Mesenteric fat pad (tissue), 1 donor: ENCODE measurements at regions not wholly inside any gene's neighbourhood (a gene's known extent, or its start where the extent isn't known, plus 50 kb on each side); places are given as distances from the start of the nearest gene placed in this dataset.
A peak's percentile ranks its signal among the peaks of the same experiment; 100 is the strongest.

ENCODE experiments used
- DNase-seq: peaks from one replicate; pipeline ENCODE4 v3.0.0-alpha.2; 2020; ENCODE audit warnings: low spot score
- donor health status: DM: yes; HTN: yes; CAD: no.

DNA sequence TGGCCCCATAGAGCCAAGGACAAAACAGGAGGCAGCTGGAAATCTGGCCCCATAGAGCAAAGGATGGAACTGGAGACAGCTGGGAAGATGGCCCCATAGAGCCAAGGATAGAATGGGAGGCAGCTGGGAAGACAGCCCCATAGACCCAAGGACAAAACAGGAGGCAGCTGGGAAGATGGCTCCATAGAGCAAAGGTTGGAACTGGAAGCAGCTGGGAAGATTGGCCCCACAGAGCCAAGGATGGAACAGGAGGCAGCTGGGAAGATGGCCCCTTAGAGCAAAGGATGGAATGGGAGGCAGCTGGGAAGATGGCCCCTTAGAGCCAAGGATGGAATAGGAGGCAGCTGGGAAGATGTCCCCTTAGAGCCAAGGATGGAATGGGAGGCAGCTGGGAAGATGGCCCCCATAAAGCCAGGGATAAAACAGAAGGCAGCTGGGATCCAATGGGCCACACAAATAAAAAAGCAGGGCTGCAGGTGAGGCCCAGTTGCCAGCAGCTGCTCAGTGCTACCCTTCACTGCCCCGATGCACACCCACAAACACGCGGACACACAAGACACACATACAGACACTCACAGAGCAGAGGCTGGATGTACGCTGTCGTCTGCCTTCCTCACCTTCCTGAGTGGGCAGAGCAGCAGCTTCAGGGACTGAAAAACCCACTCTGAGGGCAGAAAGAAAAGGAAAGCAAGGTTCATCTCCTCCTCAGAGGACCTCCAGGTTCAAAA, 505.4 kb upstream of the MYT1L start:
- peak; percentile 64 for DNase-seq

DNA sequence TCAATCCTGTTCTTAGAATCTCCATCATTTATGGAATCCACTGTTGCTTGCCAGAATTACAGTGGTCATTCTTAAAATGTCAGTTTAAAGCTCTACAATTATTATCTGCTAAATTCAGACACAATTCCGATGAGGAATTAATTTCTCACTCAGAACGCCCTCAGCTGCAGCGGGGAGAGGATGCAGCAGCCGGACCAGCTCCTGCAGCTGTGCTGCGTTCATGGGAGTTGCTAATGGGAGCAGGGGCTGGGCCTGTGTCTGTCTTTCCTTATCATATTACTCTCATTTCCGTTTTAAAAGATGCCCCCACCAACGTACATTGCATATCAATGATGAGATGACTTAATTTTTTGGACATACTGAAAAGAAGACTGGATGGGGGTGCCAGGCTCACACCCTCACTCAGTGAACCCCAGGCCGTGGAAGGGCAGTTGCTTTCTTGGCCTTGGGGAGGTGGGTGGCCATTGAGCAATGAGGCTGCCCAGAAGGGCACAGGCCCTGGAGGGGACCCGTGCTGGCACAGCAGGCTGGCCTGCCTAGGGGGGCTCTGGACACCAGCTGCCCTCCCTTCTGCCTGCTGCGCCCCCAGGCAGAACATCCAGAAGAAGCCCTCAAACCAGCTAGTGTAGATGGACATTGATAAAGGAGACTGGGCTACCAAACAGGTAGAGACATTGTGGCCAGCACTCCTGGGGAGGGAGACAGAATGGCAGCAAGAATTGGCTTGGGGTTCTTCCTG, 503.6 kb upstream of the MYT1L start:
- peak; percentile 64 for DNase-seq

DNA sequence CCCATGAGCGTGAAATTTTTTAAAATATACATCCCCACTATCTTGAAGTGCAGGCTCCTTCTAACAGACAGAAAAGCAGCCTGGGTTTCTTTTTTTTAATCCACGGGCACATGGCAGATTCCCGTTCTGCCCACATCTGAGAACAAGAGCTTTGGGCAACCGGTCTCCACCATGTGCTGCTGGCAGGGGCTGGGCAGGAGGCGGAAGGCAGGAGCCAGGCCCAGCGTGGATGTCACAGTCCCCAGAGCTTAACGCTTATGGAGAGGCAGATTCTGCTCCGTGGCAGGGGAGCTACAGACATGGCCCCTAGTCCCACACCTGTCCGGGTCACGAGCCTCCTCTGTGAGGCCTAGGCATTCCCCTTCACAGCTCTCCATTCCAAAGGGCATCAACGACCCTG, 503.0 kb upstream of the MYT1L start:
- DNase-seq = peak; percentile 43

DNA sequence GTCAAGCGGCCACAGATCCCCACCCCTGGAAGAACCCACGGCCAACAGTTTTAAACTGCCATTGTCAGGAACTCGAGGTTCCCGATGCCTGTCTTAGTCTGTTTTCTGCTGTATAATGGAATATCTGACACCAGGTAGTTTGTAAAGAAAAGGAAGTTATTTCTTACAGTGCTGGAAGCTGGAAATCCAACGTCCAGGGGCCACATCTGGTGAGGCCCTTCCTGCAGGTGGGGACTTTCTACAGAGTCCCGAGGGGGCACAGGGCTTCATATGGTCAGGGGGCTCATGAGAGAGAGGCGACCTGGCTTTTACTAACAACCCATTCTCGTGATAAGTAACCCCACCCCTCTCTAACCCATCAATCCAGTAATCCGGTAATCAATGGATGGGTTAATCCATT, 501.6 kb upstream of the MYT1L start:
- peak; percentile 59 for DNase-seq

DNA sequence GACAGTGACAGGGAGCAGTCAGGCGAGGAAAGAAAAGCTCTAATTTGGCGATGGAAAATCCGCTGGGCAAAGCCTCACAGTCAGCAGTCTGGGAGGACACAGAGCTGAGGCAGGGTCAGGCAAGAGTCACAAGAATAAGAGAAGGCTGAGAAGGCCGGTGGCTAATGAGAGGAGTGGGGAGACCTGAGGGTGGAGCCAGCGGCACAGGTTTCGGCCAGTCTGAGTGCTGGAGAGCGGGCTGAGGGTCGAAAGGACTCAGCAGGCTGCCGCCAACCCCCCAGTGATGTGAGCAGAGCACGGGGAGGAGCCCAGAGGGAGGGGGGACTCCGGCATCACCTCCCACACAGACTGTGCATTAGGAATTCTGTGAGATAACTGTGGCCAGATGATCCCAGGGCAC, 500.6 kb upstream of the MYT1L start:
- peak; percentile 80 for DNase-seq

DNA sequence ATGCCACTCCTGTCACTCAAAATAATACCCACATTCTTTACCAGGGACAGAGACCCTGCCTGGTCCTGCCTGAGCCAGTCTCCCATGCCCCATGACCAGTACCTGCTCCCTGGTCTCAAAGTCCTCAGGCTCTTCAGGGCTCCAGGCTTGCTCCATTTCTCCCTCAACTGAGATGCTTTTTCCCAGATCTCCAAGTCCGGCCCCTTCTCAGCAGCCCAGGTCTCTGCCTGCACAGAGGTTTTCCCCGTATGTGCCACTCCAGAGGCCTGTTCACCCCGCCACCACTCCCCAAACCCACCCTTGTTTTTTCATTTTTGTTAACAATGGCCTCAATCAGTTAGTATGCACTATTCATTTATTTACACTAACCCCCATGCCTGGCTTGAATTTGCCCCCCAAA, 499.5 kb upstream of the MYT1L start:
- no peak for DNase-seq

DNA sequence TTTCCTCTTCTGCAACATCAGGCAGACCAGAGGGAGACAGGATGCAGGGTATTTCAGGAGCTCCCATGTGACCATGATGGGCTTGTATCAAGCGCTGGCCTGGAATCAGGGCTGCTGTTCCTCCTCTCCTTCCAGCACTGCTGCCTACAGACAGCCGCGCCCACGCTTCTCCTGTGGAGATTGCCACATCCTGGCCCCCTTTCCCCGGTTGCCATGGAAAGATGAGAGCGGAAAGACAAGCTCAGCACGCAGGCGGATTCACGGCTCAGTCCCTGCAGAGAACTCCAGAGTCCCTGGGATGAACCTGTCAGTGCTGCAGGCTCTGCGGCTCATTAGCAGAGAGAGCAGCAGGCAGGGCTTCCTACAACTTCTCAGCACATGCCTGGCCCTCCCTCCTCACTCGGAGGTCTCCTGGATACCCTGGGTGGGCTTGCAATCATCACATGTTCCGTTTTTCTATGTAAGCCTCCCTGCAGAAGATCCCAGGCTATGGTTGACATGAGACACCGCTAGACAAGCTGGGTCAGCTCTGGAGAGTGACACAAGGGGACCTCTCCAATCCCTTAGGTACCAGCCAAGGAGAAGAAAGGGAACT, 497.8 kb upstream of the MYT1L start:
- DNase-seq = peak; percentile 87

DNA sequence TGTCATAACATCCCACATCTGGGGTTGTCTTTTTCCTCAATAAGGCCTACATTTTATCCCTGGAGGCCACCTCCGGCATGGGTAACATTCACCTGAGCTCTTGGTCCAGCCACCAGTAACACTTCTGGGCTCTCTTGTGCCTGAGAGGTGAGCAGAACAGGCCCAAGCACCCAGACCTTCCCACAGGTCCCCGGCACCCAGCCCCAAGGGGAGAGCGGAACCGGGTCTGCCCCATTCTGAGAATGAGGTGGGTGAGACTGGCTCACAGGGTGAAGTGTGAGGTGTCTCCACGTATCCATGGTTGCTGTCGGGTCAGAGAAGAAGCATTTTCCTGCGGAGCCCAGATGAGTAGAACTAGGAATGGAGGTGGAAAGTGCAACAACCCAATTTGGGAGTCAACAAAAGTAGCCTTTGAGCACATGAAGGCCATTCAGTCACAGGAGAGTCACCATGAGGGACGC, 496.7 kb upstream of the MYT1L start:
- DNase-seq = peak; percentile 65

DNA sequence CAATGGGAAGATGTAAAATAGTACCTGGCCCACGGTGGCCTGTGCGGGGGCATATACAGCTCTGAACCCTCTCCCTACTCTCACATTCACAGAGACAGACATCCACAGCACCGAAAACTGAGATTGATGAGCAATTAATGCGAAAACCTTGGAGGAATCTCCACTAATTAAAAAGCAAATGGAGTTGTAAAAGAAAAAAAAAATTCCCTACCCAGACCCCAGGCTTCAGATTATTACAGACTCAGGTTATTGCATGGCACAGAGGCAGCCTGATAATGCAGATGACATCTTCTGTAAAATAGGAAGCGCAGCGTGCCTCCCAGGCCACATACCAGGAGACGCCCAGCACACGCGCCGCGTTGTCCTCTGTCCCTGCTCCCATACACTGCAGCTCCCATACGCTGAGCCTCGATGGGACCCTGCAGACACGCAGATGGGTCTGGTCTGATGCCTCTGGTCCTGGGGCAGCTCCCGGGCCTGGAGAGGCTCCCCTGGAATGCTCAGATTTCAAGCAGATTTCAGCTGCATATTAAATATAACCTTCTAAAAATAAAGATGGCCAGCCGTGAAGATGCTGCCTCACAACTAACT, 496.1 kb upstream of the MYT1L start:
- peak; percentile 28 for DNase-seq

DNA sequence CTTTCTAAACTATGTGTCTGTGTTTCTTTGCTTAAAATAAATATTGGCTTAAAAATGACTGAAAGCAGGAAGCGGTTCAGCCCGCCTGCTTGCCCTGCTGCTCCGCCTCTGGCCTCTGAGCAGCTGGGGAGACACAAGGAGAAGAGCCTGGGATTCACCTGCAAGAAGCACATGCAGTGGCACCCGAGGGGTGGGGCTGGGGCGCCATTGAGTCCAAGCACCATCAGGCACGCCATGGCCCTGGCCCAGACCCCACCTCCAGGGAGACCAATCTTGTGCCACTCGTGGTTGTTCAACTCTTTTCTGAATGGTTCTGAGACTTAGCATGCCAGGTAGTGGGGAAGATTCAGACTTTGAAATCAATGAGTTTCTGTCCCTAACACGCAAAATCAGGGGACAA, 495.5 kb upstream of the MYT1L start:
- DNase-seq = peak; percentile 64

DNA sequence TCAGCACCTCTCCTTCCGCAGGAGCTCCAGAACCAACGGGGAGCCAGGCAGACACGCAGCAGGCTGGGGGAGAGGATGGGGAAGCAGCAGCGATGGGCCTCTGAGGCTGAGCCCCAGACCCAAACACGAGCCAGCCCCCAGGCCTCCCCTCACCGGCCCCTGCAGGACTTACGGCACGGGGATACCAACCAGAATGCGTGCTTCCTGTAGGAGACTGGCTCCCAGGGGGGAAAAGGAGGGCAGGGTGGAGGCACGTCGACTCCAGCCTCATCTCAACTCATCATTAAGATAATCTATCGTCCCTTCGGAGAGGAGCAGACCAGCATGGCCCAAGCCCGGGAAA, 495.1 kb upstream of the MYT1L start:
- peak; percentile 73 for DNase-seq

DNA sequence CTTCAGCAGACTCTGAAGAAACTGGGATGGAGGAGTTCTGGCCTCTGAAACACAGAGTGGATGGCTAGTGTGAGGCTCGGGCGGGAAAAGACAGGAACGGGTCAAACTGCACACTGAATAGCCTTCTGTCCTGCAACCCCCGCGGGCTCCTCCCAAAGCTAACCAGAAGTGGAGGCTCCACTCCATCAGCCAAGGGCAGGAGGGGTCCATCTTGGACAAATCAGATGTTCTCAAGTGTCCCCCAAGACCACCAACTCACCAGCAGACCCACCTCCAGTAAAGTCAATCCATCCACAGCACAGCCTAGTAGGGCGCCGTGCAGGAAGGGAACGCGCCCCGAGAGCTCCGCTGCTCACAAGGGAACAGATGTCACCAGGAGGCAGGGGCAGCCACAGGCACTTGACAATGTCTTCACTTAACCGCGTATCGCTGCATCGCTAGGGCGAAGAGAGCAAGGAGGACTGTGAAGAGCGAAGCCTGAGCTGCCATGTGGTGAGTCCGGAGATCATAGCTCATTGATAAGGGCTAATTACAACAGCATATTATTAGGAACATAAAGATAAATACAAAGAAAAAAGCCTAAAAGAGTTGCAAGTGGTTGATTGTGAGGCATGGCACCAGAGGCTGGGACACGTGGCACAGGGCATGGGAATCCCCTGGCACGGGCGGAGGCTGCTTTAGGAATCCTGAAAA, 494.6 kb upstream of the MYT1L start:
- peak; percentile 79 for DNase-seq

DNA sequence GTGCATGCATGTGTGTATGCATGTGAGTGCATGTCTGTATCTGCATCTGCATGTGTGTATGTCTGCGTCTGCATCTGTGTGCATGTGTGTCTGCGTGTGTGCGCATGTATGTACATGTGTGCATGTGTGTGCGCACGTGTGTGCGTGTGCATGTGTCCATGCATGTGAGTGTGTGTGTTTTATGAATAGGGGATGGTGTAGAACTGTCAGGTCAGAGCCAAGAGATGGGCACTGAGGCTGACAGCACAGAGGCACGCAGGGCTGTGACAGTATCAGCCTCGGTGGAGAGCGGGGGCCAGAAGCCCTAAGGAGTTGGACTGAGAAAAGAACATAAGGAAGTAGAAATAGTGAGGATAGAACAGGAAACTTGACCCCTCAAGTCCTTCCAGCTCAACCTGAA, 494.0 kb upstream of the MYT1L start:
- peak; percentile 60 for DNase-seq

DNA sequence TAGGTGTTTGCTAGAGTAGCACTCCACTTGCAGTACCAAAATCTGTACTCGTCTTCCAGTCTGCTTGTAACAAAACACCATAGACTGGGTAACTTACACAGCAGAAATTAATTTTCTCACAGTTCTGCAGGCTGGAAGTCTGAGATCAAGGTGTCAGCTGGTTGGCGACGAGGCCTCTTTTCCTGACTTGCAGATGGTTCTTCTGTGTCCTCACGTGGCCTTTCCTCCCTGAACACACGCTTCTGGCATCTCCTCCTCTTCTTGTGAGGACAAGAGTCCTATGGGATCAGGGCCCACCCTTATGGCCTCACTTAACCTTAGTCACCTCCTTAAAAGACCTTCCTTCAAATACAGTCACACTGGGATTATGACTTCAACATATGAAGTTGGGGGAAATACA, 493.5 kb upstream of the MYT1L start:
- DNase-seq = no peak

DNA sequence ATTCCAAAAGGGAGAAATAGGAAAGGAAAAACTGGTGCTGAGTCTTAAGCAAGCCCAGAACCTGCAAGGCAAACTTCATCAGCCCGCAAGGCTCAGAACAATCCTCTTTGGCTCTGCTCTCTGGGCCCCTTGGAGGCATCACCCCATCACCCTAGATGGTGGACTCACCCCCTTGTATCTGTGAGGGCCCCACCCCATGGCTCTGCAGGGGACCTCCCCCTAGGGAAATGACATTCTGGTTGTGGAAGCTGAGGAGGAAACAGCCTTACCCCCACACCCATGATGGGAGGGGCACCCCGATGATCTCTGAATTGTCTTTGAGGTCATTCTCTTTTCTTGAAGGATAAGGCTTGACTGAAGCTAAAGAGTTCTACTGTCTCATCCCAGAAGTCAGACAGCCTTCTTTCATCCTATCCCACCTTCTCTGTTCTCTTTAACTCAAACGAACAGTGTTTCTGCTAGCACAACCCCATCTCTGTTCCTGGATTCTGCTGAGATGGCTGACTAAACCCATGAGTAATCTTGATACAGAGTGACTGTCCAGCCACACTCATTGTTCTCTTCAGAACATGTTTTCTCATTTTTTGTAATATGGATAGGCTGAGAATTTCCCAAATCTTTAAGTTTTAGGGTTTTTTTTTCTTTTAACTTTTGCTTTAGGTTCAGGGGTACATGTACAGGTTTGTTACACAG, 492.1 kb upstream of the MYT1L start:
- peak; percentile 18 for DNase-seq

DNA sequence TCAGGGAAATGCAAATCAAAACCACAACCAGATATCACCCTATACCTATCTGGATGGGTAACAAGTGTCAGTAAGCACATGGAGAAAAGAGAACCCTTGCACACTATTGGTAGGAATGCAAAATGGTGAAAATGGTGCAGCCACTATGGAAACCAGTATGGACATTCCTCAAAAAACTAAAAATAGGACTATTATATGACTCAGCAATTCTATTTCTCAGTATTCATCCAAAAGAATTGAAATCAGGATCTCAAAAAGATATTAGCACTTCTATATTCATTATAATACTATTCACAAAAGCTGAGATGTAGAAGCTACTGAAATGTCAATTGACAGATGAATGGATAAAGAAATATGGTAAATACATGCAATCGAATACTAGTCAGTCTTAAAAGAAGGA, 491.1 kb upstream of the MYT1L start:
- no peak for DNase-seq

DNA sequence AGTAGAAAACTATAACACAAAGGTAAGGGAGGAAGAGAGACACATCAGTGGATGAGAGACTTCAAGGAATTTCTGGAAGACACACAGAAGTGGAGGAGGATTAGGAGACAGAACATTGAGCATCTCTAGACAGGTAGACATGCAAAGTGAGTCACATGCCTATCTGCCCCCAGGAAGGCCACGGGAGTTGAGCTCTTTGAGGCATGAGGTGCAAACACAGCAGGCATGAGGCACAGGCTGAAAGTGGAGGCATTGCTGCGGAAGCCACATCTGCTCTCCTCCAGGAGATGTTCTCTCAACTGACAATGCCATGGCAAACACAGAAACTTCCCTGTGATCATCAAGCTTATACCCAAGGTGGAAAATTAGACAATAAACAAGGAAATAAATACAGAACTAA, 481.6 kb upstream of the MYT1L start:
- DNase-seq = no peak

DNA sequence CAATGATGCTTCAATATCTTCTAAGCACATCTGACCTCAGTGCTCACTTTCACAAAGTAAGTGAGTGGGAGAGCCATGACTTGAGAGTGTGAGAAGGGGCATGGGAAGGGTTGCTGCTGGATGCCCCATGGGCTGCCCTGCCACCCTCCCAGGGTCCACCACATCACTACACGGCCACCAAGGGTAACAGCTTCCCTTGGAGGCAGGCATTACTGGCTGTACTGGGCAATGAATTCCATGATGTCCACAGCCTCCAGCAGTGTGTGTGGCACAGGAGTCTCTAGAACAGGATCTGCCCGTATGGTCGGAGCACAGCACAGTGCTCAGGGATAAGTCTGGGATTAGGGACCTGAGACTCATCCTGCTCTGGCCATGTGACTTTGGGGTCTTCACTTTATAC, 481.0 kb upstream of the MYT1L start:
- no peak for DNase-seq

DNA sequence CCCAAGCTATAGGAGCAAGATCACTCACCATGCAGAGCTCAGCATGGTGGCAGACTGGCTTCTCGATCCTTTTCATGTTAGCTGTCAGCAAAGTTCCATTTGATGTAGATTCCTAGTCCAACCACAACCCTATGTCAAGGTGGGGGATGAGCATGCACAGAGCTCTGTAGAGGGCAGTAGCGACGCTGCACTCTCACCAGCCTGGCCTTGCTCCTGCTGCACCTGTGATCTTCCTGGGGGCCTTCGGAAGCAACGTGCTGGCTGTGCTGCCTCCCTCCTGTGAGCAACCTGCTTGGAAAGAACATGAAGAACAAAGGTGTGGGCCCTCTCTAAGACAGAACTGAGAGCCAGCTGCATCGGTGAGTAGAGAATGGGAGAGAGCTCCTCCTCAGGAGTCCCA, 479.4 kb upstream of the MYT1L start:
- DNase-seq = no peak

DNA sequence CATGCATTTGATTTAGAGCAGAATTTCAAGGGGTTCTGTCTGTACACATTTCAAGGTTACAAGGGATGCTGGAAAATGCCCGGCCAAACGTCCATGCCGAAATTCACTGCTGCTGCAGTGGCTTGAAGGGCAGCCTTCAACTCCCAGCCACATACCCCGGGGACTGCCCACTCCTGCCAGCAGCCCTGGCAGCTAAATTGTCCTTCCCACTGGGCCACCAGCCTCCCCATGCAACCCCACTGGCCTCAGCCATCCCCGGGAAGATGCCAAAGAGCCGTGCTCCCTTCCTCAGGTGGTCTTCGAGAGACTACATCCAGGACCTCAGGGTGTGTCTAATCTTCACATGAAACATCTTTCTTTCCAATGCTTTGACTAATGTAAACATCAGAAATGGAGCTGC, 478.7 kb upstream of the MYT1L start:
- DNase-seq = no peak

DNA sequence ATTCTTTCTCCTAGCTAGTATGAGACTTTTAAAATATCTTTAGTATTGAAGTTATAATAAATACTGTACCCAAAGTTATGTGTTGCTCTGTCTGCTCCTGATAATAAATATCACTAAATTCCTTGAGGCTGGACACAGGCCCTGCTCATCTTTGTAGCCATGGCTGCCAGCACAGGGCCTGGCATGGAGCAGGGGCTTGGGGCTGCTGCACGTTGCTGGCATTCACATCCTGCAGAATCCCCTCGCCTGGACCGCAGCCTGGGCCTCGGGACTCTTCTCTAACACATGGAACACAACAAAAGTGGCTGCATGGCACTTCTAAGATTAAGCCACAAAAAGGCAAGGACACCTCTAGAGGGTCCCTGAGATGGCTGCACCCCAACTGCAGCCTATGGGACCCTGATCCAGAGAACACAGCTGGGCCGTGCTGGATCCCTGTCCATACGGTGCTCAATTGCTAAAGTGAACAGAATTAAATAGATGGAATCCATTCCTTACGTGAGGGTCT, 477.5 kb upstream of the MYT1L start:
- DNase-seq = no peak
